Panc1 (cell line): ENCODE measurements at regions not wholly inside any gene's neighbourhood (a gene's known extent, or its start where the extent isn't known, plus 50 kb on each side); places are given as distances from the start of the nearest gene placed in this dataset.
A peak's percentile ranks its signal among the peaks of the same experiment; 100 is the strongest.

Source experiments
- ATAC-seq: fragments of 200-7000 bp; cut with Tn5 transposase; 2 replicates; pipeline ENCODE4 v1.9.1; 2020; ENCODE audit warnings: mild to moderate bottlenecking, moderate library complexity
- BruUV-seq: library from RNA; stranded (reverse); fragments of 400-500 nt; replicated peaks from 2 replicates; lab custom pipeline; 2021; lab: Mats Ljungman, UMichigan
- CTCF ChIA-PET: fragments of 300-600 bp; sonication (Branson Sonifier 250); formaldehyde crosslinking; loops from one replicate; lab custom pipeline; 2022; ENCODE audit warnings: antibody characterized with exemption; lab: Charles Lee
- POLR2A ChIA-PET: fragments of 300-600 bp; sonication (Branson Sonifier 250); formaldehyde crosslinking; loops from one replicate; lab custom pipeline; 2022; ENCODE audit warnings: antibody characterized with exemption; lab: Charles Lee
- DNase-seq: peaks from one replicate; pipeline ENCODE4 v3.0.0-alpha.2; 2010; ENCODE audit warnings: low read depth, low spot score
- H3K27ac ChIP-seq: 2 replicates; pipeline ENCODE4 v1.5.1; 2011; ENCODE audit warnings: mild to moderate bottlenecking, low read length, inconsistent platforms
- H3K27me3 ChIP-seq: fragments of 200-500 bp; sonication (Bioruptor generic); 2 replicates; pipeline ENCODE4 v1.6.0; 2014; ENCODE audit warnings: low read length, inconsistent platforms; ENCODE audit not compliant: control insufficient read depth, insufficient read depth
- H3K36me3 ChIP-seq: fragments of 200-500 bp; sonication (Bioruptor generic); 2 replicates; pipeline ENCODE4 v1.5.1; 2014; ENCODE audit warnings: inconsistent platforms, mild to moderate bottlenecking, low read length, moderate library complexity; ENCODE audit not compliant: control insufficient read depth, insufficient read depth
- H3K4me1 ChIP-seq: 2 replicates; pipeline ENCODE4 v1.5.1; 2011; ENCODE audit warnings: inconsistent platforms, mild to moderate bottlenecking, low read length, moderate library complexity; ENCODE audit not compliant: control insufficient read depth, insufficient read depth
- H3K4me3 ChIP-seq, 2 experiments: 2 replicates each; pipeline ENCODE4 v1.5.1; 2011 to 2012; ENCODE audit warnings: low read depth in 2 of 2, low read length in 2 of 2, mild to moderate bottlenecking in 2 of 2, inconsistent platforms in 1 of 2, moderate library complexity in 1 of 2
- H3K9me3 ChIP-seq: fragments of 200-500 bp; sonication (Bioruptor generic); 2 replicates; pipeline ENCODE4 v1.5.1; 2014; ENCODE audit warnings: low read depth, mild to moderate bottlenecking, inconsistent platforms, low read length, moderate library complexity; ENCODE audit not compliant: control insufficient read depth, insufficient read depth
- CTCF ChIP-seq: fragments of 450-650 bp; IDR thresholded peaks from 2 replicates; pipeline ENCODE4 v1.5.1; 2017; ENCODE audit warnings: mild to moderate bottlenecking
- POLR2AphosphoS5 ChIP-seq: IDR thresholded peaks from 2 replicates; pipeline ENCODE4 v1.6.1; 2012; ENCODE audit warnings: mild to moderate bottlenecking, low read depth, low read length, moderate library complexity
- REST ChIP-seq, 2 experiments: IDR thresholded peaks; 2 replicates each; pipeline ENCODE4 v1.6.1; 2011 to 2012; ENCODE audit warnings: low read depth in 2 of 2, control low read depth in 1 of 2, low read length in 1 of 2, mild to moderate bottlenecking in 1 of 2, moderate library complexity in 1 of 2; ENCODE audit not compliant: insufficient read depth in 1 of 2
- SIN3A ChIP-seq: IDR thresholded peaks from 2 replicates; pipeline ENCODE4 v1.6.1; 2012; ENCODE audit warnings: low read depth, mild to moderate bottlenecking, low read length, moderate library complexity, borderline replicate concordance; ENCODE audit not compliant: insufficient read depth
- TCF7L2 ChIP-seq: IDR thresholded peaks from 2 replicates; pipeline ENCODE4 v1.6.1; 2011; ENCODE audit warnings: mild to moderate bottlenecking, low read depth, low read length, inconsistent platforms
- in situ Hi-C: cut with HindIII; loops from 2 replicates; pipeline ENCODE4 v1.10.0; 2016; ENCODE audit warnings: low sequenced_read_pairs, low pct_unique_long_range_greater_than_20kb
- intact Hi-C: fragments of 100-400 bp; cut with micrococcal nuclease; formaldehyde crosslinking; loops from one replicate; pipeline ENCODE4 v1.10.0; 2022; ENCODE audit not compliant: unreplicated experiment

GRCh38 chr16:14356064-14356463, 274.0 kb downstream of the PARN start:
- ATAC-seq (no peak), DNase-seq (no peak)
- H3K27ac ChIP-seq, result no peak overlapping the region
- H3K4me3 ChIP-seq, result no peak overlapping the region
- no peaks in the 10 kb centered on the region for H3K27me3 ChIP-seq
- in situ Hi-C loops, result no loop called here
- CTCF ChIA-PET, result no interaction called here
- H3K4me1 ChIP-seq, result peaks cover 6% of the 10 kb centered on the region
- BruUV-seq, result no TSS peak
- H3K9me3 ChIP-seq, result no peaks in the 10 kb centered on the region
- POLR2A ChIA-PET, result no interaction called here
- no peak for TF ChIP-seq TCF7L2
- no peak for TF ChIP-seq CTCF
- no peak for TF ChIP-seq SIN3A
- no peak for TF ChIP-seq REST (IDR thresholded peaks at IDR 0.05; ENCODE audit: insufficient read depth in 1 of 2, low read depth in 2 of 2, low read length in 1 of 2)
- TF ChIP-seq POLR2AphosphoS5, result no peak
- no peaks in the 10 kb centered on the region for H3K36me3 ChIP-seq
- intact Hi-C loops, result no loop called here

GRCh38 chr16:14354561-14355351, 275.3 kb downstream of the PARN start:
- H3K9me3 ChIP-seq, result no peaks in the 10 kb centered on the region
- no peak for DNase-seq
- no peak for TF ChIP-seq POLR2AphosphoS5
- TF ChIP-seq CTCF, result no peak
- no peak for TF ChIP-seq REST (IDR thresholded peaks at IDR 0.05; ENCODE audit: insufficient read depth in 1 of 2, low read depth in 2 of 2, low read length in 1 of 2)
- no peak for TF ChIP-seq TCF7L2
- ChIA-PET CTCF (no interaction called here), POLR2A (no interaction called here)
- H3K4me1 ChIP-seq, result peaks cover 6% of the 10 kb centered on the region
- 0 out of 2 replicates have a peak overlapping the region, but pooled peaks have one; percentile 32 for H3K27ac ChIP-seq
- H3K36me3 ChIP-seq, result no peaks in the 10 kb centered on the region
- no peaks in the 10 kb centered on the region for H3K27me3 ChIP-seq
- in situ Hi-C loops, result no loop called here
- no TSS peak for BruUV-seq
- peak; percentile 55 for ATAC-seq
- H3K4me3 ChIP-seq, result peak overlapping the region in 1 of 2 experiments; percentile 31; a peak in 2 of 4 replicates
- intact Hi-C loops, result no loop called here
